ENCODE measurements at regions not wholly inside any gene's neighbourhood (a gene's known extent, or its start where the extent isn't known, plus 50 kb on each side); places are given as distances from the start of the nearest gene placed in this dataset.
A peak's percentile ranks its signal among the peaks of the same experiment; 100 is the strongest.

DNA sequence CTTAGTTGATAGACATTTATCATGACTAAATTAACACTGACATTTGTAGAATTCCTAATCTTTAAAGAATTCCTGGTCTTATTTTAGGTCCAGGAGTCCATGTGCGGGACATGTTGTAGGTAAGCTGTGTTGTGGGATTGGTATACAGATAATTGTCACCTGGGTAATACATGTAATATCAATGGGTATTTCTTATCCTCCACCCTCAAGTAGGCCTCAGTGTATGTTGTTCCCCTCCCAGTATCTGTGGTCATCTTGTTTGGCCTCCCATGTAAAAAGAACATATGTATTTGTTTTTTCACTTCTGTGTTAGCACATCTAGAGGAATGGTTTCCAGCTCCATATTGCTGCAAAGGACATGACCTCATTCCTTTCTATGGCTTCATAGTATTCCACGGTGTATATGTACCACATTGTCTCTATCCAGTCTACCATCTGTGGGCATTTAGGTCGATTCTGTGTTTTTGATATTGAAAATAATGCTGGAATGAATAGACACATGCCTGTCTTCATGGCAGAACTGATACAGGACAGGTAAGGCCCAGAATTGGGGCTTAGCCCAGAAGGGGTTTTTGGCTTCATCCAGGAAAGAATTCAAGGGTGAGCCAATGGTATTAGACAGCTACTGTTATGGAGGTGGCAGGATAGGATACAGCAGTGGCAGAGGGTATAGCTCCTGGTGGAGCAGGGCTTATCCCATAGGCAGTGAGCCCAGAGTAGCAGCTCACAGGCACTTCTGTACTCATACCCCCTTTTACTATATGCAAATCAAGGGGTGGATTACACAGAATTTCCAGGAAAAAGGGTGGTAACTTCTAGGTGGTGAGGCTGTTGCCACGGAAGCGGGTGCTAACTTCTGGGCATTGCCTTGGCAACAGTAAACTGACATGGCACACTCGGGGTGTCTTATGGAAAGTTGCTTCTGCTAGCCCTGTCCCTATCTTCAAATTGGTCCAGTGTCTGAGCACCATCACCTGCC lies 66.1 kb upstream of the WDR1 start:
- peaks cover 1% of the 10 kb centered on the region for H3K9me3 Mint-ChIP-seq
- H3K27ac Mint-ChIP-seq: no peak overlapping the region
- H3K4me1 Mint-ChIP-seq: peaks cover 8% of the 10 kb centered on the region
- H3K36me3 Mint-ChIP-seq: no peaks in the 10 kb centered on the region
- ATAC-seq (ENCODE audit: low read depth): no peak
- no peak for DNase-seq (ENCODE audit: low spot score in 2 of 2)
- H3K27me3 Mint-ChIP-seq: peaks cover 7% of the 10 kb centered on the region
- no peak overlapping the region for H3K4me3 Mint-ChIP-seq

DNA sequence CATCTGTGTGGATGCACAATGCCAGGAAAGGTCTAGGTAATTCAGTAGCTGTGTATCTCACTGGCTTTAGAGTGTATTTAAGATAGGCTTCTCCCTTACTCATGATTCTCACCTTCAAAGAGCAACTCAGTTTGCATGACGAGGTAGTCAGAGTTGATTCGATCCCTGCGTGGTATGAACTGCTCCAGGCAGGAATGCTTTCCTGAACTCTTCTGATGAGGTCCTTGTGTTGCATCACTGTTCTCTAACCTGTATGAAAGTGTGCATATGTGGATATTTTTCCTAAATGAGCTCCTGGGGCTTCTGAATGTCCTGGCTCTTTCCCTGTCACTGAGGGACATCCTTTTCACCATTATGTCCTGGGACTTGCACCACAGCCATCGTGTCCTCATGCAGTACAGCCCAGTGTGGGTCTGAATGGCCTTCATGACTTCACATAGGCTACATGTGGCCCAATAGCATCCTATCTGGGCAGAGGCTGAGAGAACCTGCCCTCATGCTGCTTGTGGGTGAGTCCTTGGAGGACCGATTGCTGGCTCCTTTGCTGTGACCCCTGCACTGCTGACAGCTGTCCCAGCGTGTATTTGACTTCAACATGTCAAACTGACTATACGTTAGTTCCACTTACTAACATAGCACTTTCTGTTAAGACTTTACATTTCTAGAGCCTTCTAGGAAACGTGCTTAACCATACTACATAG lies 65.3 kb upstream of the WDR1 start:
- no peaks in the 10 kb centered on the region for H3K36me3 Mint-ChIP-seq
- H3K4me3 Mint-ChIP-seq: no peak overlapping the region
- peaks cover 1% of the 10 kb centered on the region for H3K9me3 Mint-ChIP-seq
- no peak for DNase-seq (ENCODE audit: low spot score in 2 of 2)
- no peak overlapping the region for H3K27ac Mint-ChIP-seq
- peaks cover 9% of the 10 kb centered on the region for H3K27me3 Mint-ChIP-seq
- no peak for ATAC-seq (ENCODE audit: low read depth)
- H3K4me1 Mint-ChIP-seq: peaks cover 8% of the 10 kb centered on the region

DNA sequence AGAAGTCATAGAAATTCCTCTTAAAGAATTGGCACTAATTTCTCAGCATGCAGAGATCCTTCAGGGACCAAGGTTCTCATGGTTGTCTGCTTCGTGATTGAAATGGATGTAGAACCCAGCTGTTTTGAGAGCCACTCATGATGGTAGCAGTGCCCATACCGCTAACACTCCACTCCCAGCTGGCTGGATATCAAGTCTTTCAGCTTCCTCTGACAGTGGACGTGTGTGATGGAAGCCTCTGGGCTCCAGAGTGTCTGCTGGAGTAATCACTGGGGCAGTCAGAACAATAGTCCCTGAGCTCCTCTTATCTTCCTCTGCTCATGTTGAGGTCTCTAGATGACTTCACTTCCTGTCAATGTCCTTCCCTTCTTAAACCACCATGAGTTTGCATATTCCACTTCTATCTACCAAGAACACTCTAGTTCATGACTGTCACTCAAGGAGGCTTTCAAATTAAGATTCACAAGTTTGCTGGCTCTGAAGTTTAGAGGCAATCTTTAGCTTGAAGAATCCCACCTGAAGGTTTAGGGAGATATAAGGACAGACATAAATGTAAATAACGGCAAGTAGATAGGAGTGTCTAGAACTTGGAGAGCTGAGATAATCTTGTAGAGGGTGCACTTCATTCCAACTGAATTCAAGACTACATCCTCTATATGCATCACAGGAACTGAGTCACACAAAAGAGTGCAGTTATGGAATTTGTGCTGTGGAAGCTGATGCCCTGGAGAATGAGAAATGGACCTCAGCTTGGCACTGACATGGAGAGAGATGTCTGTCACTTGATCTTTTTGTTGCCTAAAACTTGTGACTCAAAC lies 64.5 kb upstream of the WDR1 start:
- peaks cover 10% of the 10 kb centered on the region for H3K27me3 Mint-ChIP-seq
- no peak overlapping the region for H3K27ac Mint-ChIP-seq
- H3K9me3 Mint-ChIP-seq: peaks cover 1% of the 10 kb centered on the region
- no peak for DNase-seq (ENCODE audit: low spot score in 2 of 2)
- H3K4me3 Mint-ChIP-seq: no peak overlapping the region
- H3K36me3 Mint-ChIP-seq: no peaks in the 10 kb centered on the region
- ATAC-seq (ENCODE audit: low read depth): peak; percentile 74
- H3K4me1 Mint-ChIP-seq: peaks cover 8% of the 10 kb centered on the region

DNA sequence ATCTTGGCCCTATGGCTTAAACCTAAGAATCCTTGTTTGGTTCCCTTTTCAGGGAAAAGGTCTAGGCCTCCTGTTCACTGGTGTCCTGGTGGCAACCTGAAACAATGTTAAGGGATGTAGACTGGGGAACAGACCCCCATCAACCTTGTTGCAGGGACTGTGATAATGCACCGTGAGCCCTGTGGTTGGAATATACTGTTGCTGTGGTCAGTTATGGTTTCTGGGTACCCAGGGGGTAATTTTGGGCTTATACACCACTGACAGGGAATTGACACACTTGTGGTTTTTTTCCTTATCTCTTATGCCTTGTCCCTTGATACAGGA lies 64.0 kb upstream of the WDR1 start:
- Mint-ChIP-seq H3K27me3 (peaks cover 6% of the 10 kb centered on the region), H3K4me1 (peaks cover 8% of the 10 kb centered on the region), H3K27ac (no peak overlapping the region), H3K4me3 (no peak overlapping the region), H3K36me3 (no peaks in the 10 kb centered on the region), H3K9me3 (peaks cover 1% of the 10 kb centered on the region)
- ATAC-seq (ENCODE audit: low read depth) (no peak), DNase-seq (ENCODE audit: low spot score in 2 of 2) (no peak)

DNA sequence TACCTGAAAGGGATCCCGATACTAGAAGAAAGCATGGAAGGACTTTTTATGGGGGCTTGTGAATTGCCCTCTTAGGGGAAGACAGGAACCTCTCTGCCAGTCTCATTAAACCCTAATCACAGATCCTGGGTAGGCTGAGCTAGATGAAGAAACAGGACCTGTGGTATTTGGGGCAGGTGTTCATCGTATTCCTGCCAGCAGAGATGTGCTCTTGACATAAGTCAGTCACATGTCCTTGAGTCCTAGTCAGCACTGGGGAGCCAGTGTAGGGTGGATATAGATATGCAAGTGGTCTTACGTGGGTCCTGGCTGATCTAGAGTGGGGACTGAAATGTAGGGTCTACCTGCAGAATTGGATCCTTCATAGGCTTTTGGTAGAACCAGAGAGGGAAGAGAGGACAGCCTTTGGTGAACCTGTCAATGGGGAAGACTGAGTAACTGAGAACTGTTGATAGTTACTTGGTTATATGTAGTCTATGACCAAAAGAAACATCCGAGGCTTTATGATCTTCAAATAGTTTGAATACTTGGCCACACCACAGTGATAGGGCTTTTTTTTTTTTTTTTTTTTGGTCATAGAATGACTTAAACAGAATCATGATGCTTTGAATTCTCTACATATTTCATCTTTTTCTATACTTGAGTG lies 63.5 kb upstream of the WDR1 start:
- H3K9me3 Mint-ChIP-seq: peaks cover 1% of the 10 kb centered on the region
- H3K36me3 Mint-ChIP-seq: no peaks in the 10 kb centered on the region
- ATAC-seq (ENCODE audit: low read depth) (no peak), DNase-seq (ENCODE audit: low spot score in 2 of 2) (no peak)
- H3K4me1 Mint-ChIP-seq: peaks cover 8% of the 10 kb centered on the region
- no peak overlapping the region for H3K4me3 Mint-ChIP-seq
- peaks cover 3% of the 10 kb centered on the region for H3K27me3 Mint-ChIP-seq
- H3K27ac Mint-ChIP-seq: no peak overlapping the region

DNA sequence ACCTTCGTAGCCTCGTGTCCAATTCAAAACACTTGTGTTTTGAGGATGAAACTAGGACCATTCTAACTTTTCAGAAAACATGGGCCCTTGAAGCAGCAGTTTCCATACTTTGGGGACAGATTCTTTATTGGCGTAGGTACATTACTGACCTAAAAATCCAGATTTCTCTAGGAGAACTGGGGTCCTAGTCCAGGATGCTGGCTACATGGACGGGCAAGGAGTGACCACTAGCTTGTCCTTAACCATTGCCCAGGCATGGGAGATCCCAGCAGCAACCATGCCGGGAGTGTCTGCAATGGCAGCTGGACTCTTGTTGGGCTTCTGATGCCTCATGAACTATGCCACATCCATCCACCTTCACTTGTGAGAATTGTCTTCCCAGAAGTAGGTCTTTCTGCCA lies 62.2 kb upstream of the WDR1 start:
- no peaks in the 10 kb centered on the region for H3K36me3 Mint-ChIP-seq
- no peak for ATAC-seq (ENCODE audit: low read depth)
- H3K4me1 Mint-ChIP-seq: peaks cover 8% of the 10 kb centered on the region
- H3K9me3 Mint-ChIP-seq: peaks cover 1% of the 10 kb centered on the region
- H3K27me3 Mint-ChIP-seq: peaks cover 5% of the 10 kb centered on the region
- H3K27ac Mint-ChIP-seq: no peak overlapping the region
- H3K4me3 Mint-ChIP-seq: no peak overlapping the region
- no peak for DNase-seq (ENCODE audit: low spot score in 2 of 2)

DNA sequence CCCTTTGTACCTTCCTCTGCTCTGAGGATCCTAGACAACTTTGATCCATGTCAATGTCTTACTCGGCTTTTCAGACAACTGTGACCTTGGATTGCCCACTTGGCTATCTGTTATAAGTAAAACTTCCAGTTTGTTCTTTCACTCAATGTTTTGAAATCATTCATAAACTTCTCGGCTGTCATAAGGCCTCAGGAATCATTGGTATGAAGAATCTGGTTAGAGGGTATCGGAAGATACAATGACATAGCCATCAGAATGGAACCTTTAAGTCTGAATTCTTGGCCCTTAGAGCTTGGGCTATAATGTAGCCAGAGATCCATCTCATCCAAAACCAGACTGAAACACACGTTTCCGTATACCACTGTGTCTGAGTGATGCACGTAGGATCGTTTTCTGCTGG lies 59.0 kb upstream of the WDR1 start:
- DNase-seq (ENCODE audit: low spot score in 2 of 2): no peak
- Mint-ChIP-seq H3K27me3 (peaks cover 5% of the 10 kb centered on the region), H3K27ac (no peak overlapping the region), H3K4me1 (no peaks in the 10 kb centered on the region), H3K4me3 (no peak overlapping the region), H3K9me3 (no peaks in the 10 kb centered on the region), H3K36me3 (no peaks in the 10 kb centered on the region)
- no peak for ATAC-seq (ENCODE audit: low read depth)

DNA sequence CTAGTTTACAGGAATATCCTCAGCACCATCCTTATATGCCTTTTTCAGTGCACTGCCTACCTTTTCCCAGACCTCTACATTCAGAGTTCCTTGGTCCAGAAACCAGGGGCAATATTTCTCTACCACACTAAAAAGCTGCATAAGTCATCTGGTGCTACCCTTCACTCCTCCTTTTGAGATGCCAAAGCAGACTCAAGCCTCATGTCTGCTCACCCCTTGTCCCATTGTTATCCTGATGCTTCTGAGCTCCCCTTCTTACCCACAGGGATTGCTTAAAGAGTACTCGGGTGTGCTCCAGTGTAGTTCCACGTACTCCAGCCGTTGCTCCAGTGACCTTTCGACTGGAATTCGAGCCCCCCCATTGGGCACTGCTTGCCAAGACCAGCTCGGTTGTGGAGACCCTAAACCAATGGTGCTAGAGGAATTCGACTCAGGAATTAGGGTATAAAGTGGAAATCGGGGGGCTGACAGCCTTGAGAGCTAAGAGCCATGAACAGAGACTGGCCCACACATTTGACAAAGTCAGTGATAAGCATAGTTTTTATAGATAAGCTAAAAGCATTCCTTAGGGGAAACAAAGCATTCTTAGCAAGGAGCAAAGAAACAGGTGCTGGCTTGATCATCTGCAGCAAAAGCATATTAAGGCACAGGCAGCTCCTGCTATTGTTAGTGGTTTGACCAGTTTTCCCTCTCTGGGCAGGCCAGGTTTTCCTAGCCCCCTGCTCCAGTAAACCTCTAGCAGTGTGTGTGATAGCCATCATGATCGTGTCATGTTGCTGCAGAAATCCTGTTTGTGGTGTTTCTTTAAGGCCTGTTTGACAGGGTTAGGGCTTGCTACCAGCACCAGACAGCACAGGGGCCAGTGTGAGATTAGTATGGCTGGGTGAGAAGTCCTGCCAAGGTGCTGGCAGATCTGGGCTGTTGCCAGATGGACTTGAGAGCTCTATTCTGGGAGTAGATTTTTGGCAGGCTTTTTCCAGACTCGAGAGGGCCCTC lies 57.5 kb upstream of the WDR1 start:
- H3K27ac Mint-ChIP-seq: no peak overlapping the region
- no peaks in the 10 kb centered on the region for H3K4me1 Mint-ChIP-seq
- DNase-seq (ENCODE audit: low spot score in 2 of 2): no peak
- no peak overlapping the region for H3K4me3 Mint-ChIP-seq
- peaks cover 8% of the 10 kb centered on the region for H3K27me3 Mint-ChIP-seq
- H3K36me3 Mint-ChIP-seq: no peaks in the 10 kb centered on the region
- H3K9me3 Mint-ChIP-seq: no peaks in the 10 kb centered on the region
- no peak for ATAC-seq (ENCODE audit: low read depth)

DNA sequence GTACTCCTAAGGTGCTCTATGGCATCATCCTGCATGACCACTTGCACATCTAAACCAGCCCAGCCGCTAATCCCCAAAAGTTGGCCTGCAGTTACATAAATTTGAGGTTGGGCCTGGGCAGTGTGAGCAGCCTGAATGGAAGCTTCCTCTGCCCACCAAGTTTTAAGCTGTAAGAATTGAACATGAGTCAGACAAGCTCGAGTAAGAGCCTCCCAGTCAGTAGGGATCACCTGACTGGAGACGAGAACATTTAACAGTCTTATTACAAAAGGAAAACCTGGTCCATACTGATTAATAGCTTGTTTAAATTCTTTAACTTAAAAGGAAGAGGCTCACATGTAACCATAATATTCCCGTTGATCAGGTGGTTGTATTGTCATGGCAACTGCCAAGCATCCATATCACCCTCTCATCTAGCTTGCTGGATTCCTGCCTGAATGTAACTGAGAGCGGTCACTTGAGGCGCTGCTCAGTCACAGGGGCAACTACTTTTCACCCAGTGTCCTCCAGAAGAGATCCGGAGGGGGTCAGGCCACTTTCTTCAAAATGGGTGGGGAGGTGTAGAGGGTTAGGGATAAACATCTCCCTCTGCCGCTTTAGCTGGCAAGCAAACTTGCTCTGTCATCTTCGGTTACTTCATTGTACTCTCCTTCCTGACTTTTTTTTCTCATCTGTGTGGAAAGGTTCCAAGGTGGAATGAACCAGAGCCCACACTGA lies 56.6 kb upstream of the WDR1 start:
- no peak for ATAC-seq (ENCODE audit: low read depth)
- H3K4me1 Mint-ChIP-seq: no peaks in the 10 kb centered on the region
- no peak for DNase-seq (ENCODE audit: low spot score in 2 of 2)
- peaks cover 8% of the 10 kb centered on the region for H3K27me3 Mint-ChIP-seq
- no peak overlapping the region for H3K4me3 Mint-ChIP-seq
- no peak overlapping the region for H3K27ac Mint-ChIP-seq
- H3K36me3 Mint-ChIP-seq: no peaks in the 10 kb centered on the region
- H3K9me3 Mint-ChIP-seq: no peaks in the 10 kb centered on the region

DNA sequence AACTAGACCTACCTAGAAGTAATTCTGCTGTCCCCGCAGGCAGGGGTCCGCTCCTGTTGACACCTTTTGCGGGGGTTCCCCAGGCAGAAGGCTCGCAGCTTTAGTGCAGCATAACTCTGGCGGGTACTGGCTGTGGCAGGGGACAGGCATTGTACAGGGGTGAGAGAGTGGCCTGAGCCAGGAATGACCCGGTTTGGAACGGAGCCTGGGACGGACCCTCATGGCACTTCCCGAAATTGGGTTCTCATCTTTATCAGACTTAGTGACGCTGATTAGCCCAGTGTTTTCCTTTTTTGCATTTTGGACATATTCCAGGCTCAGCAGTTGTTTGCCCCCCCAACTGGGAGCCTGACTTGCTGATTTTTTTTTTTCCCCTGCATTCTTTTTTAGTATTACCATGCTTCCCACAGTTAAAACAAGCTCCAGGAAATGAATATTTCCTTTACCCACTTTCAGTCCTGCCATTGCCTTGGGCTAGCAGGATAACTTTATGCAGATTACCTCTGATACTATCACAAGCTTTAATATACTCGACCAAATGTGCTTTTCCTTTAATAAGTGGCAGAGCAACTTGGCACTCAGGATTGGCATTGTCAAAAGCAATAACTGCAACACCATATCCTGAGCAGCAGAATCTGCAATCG lies 55.8 kb upstream of the WDR1 start:
- H3K4me1 Mint-ChIP-seq: no peaks in the 10 kb centered on the region
- peaks cover 11% of the 10 kb centered on the region for H3K27me3 Mint-ChIP-seq
- no peak overlapping the region for H3K4me3 Mint-ChIP-seq
- no peak overlapping the region for H3K27ac Mint-ChIP-seq
- ATAC-seq (ENCODE audit: low read depth) (no peak), DNase-seq (ENCODE audit: low spot score in 2 of 2) (no peak)
- no peaks in the 10 kb centered on the region for H3K36me3 Mint-ChIP-seq
- no peaks in the 10 kb centered on the region for H3K9me3 Mint-ChIP-seq

DNA sequence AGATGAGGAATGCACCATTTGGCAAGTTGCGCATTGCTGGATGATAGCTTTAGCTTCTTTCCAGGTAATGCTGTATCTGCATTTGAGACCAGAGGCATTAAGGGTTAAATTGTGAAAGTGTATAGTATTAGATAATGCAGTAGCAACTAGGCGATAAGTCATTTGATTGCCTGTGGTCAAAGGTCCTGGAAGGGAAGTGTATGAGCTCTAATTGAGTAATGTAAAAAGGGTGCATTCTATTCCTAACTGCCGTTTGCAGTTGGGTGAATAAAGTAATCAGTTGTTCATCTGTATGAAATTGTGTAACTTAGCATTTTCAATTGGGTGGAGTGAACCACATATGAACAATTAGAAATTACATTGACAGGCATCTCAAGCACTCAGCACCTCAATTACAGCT lies 54.5 kb upstream of the WDR1 start:
- Mint-ChIP-seq H3K4me3 (no peak overlapping the region), H3K27ac (no peak overlapping the region), H3K9me3 (no peaks in the 10 kb centered on the region), H3K36me3 (no peaks in the 10 kb centered on the region), H3K27me3 (peaks cover 7% of the 10 kb centered on the region), H3K4me1 (no peaks in the 10 kb centered on the region)
- DNase-seq (ENCODE audit: low spot score in 2 of 2) (no peak), ATAC-seq (ENCODE audit: low read depth) (no peak)

DNA sequence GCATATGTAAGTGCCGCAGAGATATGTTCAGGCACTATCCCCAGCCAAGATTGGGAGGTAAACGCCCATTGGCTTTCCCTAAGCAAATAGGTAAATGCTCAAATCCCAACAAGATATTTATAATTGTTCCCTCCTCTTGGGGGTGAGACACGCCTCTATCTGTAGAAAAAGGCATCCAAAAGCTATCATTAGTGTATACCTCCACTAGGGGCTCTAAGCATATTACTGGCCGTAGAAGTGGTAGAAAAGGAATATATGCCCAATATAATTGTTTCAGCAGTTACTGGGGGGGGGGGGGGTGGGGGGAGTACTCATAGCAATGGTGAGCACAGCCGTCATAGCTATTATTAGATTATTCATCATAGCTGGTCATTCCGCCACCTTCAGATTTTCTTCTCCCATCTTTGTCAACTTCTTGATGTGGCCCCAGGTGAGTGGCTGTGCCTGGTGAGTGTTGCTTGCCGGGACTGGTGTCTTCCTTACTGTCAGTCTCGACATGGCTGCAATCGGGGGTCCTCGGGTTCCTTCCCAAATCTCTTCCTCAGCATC lies 53.3 kb upstream of the WDR1 start:
- Mint-ChIP-seq H3K27ac (no peak overlapping the region), H3K4me1 (no peaks in the 10 kb centered on the region), H3K4me3 (no peak overlapping the region), H3K36me3 (no peaks in the 10 kb centered on the region), H3K27me3 (peaks cover 7% of the 10 kb centered on the region), H3K9me3 (no peaks in the 10 kb centered on the region)
- DNase-seq (ENCODE audit: low spot score in 2 of 2) (no peak), ATAC-seq (ENCODE audit: low read depth) (no peak)

Measured in memory B cell (primary cell).